GM19468 (cell line): ENCODE measurements at regions not wholly inside any gene's neighbourhood (a gene's known extent, or its start where the extent isn't known, plus 50 kb on each side); places are given as distances from the start of the nearest gene placed in this dataset.

Experiments
- ATAC-seq: cut with Tn5 transposase; IDR thresholded peaks from one replicate; pipeline ENCODE4 v1.9.1; 2021; ENCODE audit warnings: mild to moderate bottlenecking, moderate library complexity, moderate number of reproducible peaks; ENCODE audit not compliant: unreplicated experiment; ENCODE audit errors: extremely low read depth

GRCh38 chr9:129493706-129494047 lies 127.2 kb downstream of the C9orf50 start:
- ATAC-seq, result no peak

- ATAC-seq, result no peak
Observed at GRCh38 chr9:129493002-129493705, 127.7 kb downstream of the C9orf50 start.

- ATAC-seq, result no peak
Observed at GRCh38 chr9:129491487-129491855, 129.4 kb downstream of the C9orf50 start.

- no peak for ATAC-seq
Observed at GRCh38 chr9:129490583-129491486, 130.1 kb downstream of the C9orf50 start.

DNA sequence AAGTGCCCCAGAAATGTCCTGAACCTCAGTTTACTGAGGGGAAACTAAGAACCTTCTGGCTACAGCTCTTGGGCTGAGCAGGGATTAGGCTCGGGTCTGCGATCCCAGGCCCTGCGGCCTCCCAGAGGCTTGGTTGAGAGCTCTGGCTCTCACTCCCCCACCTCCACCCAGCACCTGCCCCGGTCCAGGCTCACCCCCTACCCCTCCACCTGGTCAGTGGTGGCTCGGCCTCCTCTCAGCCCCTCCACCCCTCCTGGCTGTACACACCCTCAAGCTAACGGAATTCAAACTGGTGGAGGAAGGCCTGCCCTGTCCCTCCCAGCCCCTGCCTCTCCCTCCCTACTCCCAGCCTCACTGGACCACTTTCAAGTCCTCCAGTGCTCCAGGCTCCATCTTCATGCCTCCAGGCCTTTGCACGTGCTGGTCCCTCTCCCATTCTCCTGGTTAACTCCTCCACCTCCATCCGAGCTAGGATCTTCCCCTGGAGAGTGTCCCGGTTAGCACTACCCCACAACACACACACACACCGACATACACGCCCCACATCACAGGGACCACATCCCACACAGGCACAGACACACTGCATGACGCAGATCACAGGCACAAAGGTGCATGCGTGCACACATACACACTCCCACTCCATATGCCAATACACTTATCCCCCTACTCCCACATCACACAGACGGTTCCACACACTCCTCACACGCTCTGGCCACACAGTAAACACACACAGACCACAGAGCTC lies 130.9 kb downstream of the C9orf50 start:
- no peak for ATAC-seq

- ATAC-seq, result no peak
Observed at GRCh38 chr9:129487658-129488483, 133.0 kb downstream of the C9orf50 start.

- no peak for ATAC-seq
Observed at GRCh38 chr9:129486756-129487657, 133.9 kb downstream of the C9orf50 start.

GRCh38 chr9:129485145-129485774 lies 135.6 kb downstream of the C9orf50 start:
- ATAC-seq, result no peak

GRCh38 chr9:129484352-129485000 lies 136.4 kb downstream of the C9orf50 start:
- no peak for ATAC-seq

- ATAC-seq, result no peak
Observed at GRCh38 chr9:129483415-129484351, 137.2 kb downstream of the C9orf50 start.

- no peak for ATAC-seq
Observed at GRCh38 chr9:129482521-129483414, 138.1 kb downstream of the C9orf50 start.

DNA sequence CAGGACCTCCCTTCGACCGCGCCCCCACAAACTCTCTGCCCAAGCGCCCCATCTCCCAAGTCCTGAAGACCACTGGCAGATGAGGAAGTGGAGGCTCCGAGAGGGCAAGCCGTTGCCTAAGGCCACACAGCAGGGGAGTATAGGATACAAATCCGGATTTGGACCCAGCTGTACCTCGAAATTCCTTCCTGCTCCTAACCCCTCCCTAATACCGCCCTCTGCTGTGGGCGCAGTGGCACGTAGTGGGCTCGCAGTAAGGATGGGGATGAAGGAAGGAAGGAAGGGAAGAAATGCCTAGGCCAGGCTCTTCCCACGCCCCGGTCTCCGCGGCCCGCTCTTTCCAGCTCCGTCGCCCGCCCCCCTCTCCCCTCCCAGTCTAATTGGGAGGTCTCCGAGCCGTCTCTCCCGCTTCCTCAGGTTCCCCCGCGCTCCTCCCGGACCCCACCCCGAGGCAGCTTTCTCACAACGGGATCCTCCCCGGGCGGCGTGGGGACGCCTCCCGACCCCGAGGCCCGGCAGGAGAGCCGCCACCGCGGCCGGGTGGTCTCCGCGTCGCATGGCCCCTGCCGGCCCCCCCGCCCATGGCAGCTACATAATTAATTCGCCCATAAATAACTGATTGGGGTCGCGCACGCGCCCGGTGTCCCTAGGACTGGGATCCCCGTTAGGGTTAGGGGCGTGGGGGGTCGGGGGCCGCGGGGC lies 138.9 kb downstream of the C9orf50 start:
- ATAC-seq, result no peak

- ATAC-seq, result no peak
Observed at GRCh38 chr9:129481424-129481809, 139.5 kb downstream of the C9orf50 start.

- no peak for ATAC-seq
Observed at GRCh38 chr9:129480745-129481144, 140.2 kb downstream of the C9orf50 start.

- no peak for ATAC-seq
Observed at GRCh38 chr9:129480227-129480626, 140.7 kb downstream of the C9orf50 start.

DNA sequence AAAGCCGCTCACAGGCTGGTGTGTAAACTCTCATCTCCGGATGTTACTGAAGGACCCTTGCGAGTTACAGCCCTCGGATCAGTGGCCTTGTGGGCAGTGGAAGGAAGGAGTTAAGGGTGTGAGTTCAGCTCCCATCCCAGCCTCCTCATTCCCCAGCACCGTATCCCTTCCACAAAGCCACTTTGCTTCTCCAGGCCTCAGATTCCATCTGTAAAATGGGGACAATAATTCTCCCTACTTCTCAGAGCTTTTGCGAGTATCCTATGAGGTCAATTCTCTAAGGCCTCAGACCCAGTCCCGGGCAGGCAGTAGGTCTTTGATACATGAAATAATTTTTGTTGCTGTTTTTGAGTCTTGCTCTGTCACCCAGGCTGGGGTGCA lies 141.3 kb downstream of the C9orf50 start:
- no peak for ATAC-seq
